HG02588 (cell line): ENCODE measurements at regions not wholly inside any gene's neighbourhood (a gene's known extent, or its start where the extent isn't known, plus 50 kb on each side); places are given as distances from the start of the nearest gene placed in this dataset.
A peak's percentile ranks its signal among the peaks of the same experiment; 100 is the strongest.
"Not testable (repeated sequence)": the region's sequence is repeated elsewhere in the genome, so short reads cannot be mapped to it uniquely, and the experiment has no call there.

Source experiments
- ATAC-seq: cut with Tn5 transposase; IDR thresholded peaks from one replicate; pipeline ENCODE4 v1.9.1; 2021; ENCODE audit warnings: mild to moderate bottlenecking, moderate library complexity; ENCODE audit not compliant: unreplicated experiment

GRCh38 chr6:139448998-139449610, 74.7 kb upstream of the CITED2 start:
- ATAC-seq = no peak

DNA sequence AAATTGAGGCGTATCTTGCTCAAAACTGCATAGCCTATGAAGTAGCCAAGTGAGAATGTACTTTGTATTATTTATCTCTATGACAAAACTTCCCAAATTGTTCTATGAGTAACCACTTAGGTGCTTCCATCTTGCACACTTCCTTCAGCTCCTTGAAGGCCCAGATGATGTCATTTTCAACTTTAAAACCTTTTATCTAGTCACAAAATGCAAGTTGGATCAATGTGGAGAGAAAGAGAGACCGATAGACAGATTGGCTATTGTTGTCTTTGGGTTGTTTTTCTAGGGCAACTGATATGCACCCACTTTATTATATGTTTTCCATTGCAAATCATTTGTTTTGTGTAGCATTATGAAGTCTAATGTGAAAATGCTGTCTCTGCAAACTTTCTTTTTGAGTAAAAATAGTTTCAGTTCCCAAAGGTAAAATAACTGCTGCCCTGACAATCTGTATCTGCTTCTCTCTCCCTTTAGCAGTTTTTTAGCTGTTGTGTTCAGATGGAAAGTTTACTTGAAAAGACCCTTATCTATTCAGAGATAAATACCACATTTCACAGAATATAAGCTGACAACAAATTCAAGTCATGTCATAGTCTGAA, 73.7 kb upstream of the CITED2 start:
- ATAC-seq = peak; percentile 89

DNA sequence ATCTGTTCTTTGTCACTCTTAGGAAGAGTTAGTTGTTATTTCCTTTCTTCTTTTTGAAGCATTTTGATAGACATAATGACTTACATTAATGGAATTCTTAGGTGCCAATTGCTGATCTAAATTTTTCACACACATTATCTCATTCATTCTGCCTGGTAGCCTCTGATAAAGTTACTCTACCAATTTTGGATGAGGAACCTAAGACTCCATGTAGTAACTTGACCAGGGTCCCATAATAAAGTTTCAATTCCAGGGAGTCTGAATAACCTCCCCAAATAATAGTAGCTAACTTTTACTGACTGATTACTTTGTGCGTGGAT, 73.2 kb upstream of the CITED2 start:
- no peak for ATAC-seq

DNA sequence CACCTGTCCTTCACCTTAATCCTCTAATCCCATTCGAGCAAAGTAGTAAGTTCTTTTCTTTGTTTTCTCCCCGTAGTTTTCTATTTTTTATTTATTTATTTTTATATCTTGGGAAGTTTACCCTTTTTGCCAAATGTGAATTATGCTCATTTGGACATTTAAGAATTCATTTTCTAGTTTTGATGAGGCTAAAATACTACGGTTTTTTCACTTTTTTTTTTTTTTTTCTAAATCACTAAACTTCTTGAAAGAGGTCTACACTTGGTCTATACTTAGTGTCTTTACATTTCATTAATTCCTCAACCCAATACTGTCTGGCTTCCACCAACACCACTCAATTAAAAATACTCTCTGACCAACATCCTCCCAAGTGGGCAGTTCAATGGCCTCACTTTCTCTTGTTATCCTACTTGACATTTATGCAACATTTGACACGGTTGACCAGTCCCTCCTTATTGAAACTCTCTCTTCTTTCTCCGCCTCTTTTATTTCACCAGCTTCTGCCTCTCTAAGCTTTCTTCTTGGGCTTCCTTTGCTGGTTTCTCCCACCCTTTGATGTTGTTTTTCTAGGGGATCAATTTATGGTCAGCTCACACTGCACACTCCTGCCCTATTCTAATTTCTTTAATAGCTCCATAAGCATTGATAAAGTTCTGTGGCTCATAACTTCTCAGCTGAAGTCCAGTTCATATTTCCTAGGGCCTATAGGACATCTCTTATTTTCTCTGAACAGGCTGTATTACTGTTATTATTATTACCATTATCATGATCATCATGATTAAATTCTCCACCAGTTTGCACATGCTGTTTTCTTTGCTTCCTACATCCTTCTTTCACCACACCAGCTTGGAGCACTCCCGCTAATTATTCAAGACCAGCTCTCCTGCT, 72.6 kb upstream of the CITED2 start:
- ATAC-seq = no peak

DNA sequence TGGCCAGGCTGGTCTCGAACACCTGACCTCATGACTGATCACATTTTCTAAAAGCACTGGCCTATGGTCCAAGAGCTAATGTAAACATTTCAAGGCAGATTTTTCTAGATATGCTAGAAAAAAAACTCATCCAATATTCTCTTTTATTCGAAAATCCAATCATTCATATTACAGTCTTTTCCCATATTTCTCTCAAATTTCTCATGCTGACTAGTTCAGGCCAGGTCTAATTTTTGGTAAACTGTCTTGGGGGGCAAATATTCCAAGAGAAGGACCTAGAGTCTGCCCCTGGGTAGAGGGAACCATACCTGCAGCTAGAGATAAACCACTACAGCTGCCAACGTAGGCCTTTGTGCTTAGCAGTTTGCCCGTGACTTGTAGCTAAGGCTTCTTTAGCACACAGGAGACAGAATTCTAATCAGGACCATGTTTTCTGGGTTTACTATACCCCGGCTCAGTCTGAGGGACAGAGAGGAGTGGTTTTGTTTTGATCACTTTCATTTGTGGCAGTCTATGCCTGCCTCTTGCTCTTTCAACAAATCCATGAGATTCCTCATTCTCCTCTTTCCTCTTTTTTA, 71.8 kb upstream of the CITED2 start:
- ATAC-seq = no peak

- ATAC-seq = not testable (repeated sequence)
Observed at GRCh38 chr6:139444273-139444787, 69.9 kb upstream of the CITED2 start.

DNA sequence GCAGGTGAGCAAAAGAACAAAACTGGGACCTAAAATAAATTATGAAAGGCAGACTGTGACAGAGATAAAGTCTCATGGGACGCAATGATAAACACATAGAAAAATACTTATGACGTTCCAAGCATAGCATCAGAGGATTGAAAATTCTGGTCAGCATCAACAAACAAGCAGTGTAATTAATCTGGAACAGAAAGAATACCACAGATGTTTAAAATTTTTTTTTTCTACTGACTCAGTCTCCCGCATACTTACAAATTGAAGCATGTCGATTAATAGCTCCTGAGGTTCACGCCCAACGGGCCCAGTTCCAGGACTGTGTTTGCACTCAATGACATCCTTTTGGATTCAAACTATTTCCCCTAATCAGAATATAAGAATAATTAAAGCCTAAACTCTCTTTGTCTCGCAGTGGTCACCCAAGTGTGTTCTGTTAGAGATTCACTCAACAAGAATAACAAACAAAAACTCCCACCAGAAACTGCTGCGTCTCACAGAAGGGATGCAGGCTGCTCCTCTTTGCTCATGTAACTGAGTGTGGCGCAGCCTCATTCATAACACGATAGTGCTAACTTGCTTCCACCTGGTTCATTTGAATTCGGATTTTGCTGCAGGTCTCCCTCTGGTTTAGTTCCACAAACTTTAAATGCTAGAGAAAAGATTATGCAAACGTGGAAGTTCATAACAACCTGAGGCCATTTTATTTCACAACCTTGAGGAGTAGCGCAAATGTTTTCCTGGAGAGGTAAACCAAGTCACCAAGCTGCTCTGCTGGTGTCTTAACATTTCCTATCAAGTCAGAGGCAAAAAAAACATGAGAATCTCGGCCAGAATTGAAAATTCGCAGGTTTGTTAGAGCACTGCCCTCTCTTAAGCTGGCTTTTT, 69.0 kb upstream of the CITED2 start:
- ATAC-seq = no peak

DNA sequence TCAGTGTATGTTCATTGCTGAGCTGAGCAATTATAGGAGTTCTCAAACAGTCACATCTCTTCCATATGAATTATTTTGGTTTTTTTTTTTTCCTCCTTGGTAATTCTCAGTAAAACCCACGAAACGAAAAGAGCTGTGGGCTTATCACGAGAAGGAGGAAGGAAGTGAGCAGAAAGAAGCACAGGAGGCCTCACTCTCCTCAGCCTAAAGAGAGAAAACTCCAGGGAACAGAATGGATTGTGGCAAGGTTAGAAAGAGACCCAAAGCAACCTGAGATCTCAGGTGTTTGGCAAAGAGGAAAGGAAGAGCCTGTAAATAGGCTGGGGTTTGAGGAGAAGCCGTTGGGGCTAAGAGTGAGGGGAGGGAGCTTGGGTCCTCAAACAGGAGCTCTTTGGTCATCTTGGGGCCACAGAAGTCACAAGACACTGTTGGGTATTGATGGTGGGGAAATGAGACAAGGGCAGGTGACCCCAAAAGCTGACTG, 67.8 kb upstream of the CITED2 start:
- no peak for ATAC-seq

GRCh38 chr6:139439349-139439748, 64.9 kb upstream of the CITED2 start:
- no peak for ATAC-seq

GRCh38 chr6:139438775-139439174, 64.3 kb upstream of the CITED2 start:
- ATAC-seq = no peak

DNA sequence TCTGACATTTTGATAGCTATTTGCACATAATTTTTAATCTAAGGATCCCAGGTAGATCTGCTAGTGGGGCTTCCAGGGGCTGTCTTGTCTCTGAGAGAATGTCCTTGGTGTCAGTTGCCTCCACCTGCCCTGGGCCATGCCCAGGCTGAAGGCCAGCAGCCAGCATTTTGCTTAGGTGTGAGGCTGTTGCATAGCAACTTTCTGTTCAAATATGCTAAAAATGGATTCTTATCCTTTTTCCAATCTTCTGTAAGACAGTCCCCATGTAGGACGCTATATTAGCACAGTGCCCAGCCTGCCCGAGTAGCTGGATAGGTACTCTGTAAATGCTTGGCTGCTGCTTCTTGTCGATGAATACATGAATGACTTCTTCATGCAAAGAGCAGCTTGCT, 62.5 kb upstream of the CITED2 start:
- no peak for ATAC-seq

DNA sequence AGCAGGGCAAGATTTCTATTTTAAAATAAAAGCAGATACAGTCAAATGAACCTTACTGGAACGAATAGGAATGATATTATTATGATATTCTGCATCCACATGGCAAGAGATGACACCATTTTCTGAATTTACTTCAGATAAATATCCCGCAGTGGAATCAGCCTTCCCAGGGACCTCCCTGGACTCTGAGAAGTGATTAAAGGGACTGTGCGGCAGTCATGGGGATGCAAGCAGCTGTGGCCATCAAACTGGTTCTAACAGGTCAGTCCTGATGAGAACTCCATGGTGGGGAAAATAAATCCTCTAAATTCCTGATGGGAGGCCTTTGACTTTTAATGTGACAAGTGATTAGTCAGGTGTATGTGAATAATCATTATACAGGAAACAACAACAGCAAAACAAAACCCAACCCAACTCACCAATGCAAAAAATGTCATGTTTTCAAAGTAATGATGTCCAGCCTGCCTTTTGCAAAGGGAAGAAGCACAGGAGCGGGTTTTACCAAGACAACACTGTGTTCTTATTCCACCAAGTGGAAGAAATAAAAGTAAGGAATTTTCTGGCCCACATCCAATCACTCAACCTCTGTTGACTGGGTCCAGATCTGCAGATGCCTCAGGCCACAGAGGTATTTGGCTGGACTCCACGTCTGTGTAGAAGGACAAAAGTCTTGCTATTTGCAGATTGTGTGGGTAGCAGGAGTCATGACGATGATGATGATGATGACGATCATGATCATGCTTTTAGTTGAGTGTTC, 61.9 kb upstream of the CITED2 start:
- no peak for ATAC-seq

- no peak for ATAC-seq
Observed at GRCh38 chr6:139433631-139434419, 59.4 kb upstream of the CITED2 start.

DNA sequence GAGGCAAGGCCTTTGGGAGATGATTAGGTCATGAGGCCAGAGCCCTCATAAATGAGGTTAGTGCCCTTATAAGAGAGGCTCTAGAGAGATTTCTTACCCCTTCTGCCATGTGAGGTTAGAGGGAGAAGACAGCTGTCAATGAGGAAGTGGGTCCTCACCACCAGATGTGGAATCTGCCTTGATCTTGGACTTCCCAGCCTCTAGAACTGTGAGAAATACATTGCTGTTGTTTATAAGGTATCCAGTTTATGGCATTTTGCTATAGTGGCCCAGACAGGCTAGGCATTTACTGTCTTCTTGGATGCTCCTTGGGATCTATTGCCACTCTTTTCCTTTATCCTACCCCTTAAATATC, 57.1 kb upstream of the CITED2 start:
- ATAC-seq = no peak

DNA sequence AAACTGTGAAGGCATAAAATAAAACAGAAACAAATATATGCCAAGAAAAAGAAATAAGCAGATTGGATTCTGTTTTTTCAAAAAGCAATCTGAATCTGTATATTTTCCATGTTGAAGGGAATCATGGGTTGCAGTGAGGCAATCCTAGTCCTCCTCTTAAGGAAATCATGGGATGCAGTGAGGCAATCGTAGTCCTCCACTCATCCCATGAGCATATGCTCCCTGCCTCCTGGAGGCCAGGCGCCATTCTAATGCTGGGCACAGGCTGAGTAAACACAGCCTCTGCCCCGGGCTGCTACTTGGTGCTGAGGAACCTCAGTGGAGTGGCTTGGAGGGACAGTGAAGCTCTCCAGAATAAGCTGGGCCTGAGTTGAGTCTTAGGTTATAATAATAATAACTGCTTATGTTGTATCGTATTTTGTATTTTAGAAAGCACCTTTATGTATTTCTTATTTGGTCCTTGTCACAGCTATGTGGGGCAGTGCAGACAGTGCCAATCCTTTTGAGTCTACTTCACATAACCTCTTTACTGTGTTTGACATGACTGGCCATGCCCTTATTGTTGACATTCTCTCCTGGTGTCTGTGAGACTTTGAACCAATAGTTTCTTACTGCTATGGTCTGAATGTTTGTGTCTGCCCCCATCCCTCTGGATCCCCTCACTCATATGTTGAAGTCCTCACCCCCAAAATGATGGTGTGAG, 56.6 kb upstream of the CITED2 start:
- no peak for ATAC-seq

DNA sequence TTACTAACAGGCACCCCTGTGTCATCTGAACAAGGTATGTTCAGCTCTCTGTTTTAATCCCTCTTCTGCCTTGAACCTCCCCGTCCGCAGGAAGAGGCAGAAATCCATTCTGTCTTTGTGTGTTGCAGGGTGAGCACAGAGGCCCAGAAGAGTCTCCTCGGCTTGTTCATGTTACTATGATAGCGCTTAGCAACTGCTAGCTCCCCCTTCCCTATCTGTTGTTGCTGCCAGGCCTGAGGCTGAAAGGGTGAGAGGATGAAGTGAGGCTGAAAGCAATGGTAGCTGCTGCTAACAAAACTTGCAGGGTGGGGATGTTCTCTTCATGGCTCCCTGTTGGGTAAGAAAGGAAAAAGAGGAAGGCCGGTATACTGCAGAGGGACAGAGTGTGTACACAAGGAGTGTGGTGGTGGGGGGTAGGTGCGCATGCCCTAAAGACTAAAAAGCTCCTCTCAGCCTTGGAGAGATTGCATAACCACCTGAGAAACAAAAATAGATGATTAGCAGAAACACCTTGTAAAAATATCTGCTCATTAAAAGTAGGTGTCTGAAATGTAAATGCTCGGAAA, 55.2 kb upstream of the CITED2 start:
- ATAC-seq = no peak

GRCh38 chr6:139427199-139427598, 52.8 kb upstream of the CITED2 start:
- no peak for ATAC-seq

- no peak for ATAC-seq
Observed at GRCh38 chr6:139426795-139427194, 52.3 kb upstream of the CITED2 start.
